ENCODE measurements at regions not wholly inside any gene's neighbourhood (a gene's known extent, or its start where the extent isn't known, plus 50 kb on each side); places are given as distances from the start of the nearest gene placed in this dataset.

GRCh38 chr13:103514188-103514587 lies 448.0 kb upstream of the SLC10A2 start:
- H3K9ac ChIP-seq (replicated peaks in 1 of 4; ENCODE audit: extremely low read depth in 1 of 4, low read depth in 3 of 4, low read length in 3 of 4): no peak overlapping the region
- H4K91ac ChIP-seq (replicated peaks; ENCODE audit: insufficient read length, low read length): no peak overlapping the region
- no peak overlapping the region for H2AK5ac ChIP-seq (ENCODE audit: low read depth, low read length)
- no peak overlapping the region for H3K27ac ChIP-seq (ENCODE audit: low read depth, low read length)
- no peaks in the 10 kb centered on the region for H4K20me1 ChIP-seq (replicated peaks in 1 of 2; ENCODE audit: control insufficient read depth in 1 of 2, insufficient read depth in 2 of 2, low read length in 2 of 2)
- H2BK20ac ChIP-seq (ENCODE audit: low read length): no peak overlapping the region
- H3K56ac ChIP-seq (replicated peaks; ENCODE audit: insufficient read length, low read depth, low read length): no peak overlapping the region
- H3K9me3 ChIP-seq (ENCODE audit: insufficient read depth in 2 of 2, low read depth in 1 of 2, low read length in 1 of 2): no peaks in the 10 kb centered on the region
- WGBS, 2 experiments (ENCODE audit: extremely low coverage in 1 of 2, insufficient coverage in 1 of 2, insufficient read length in 1 of 2, insufficient replicate concordance in 2 of 2, low coverage in 1 of 2, low lambda C conversion rate in 2 of 2, missing lambda C conversion rate in 1 of 2): 86% methylated on average over 1 of the region's 1 CpG; no CpG with 5 or more reads in 1 of the 2 experiments
- no peaks in the 10 kb centered on the region for H3K27me3 ChIP-seq (replicated peaks in 1 of 4; ENCODE audit: control insufficient read depth in 3 of 4, extremely low read depth in 1 of 4, insufficient read depth in 3 of 4, low read length in 3 of 4)
- DNase-seq (ENCODE audit: low read depth in 1 of 2, low spot score in 2 of 2) (no peak), FAIRE-seq (no peak)
- no peak overlapping the region for H4K8ac ChIP-seq (ENCODE audit: extremely low read depth, insufficient read depth, low read length)
- H3K23ac ChIP-seq (ENCODE audit: insufficient read length): no peak overlapping the region
- ChIA-PET CTCF (ENCODE audit: partially characterized antibody) (no interaction called here), POLR2A (ENCODE audit: partially characterized antibody) (no interaction called here)
- no peak overlapping the region for H2AFZ ChIP-seq (ENCODE audit: low read length)
- H2BK15ac ChIP-seq (ENCODE audit: low read length): no peak overlapping the region
- no peak overlapping the region for H3K14ac ChIP-seq (ENCODE audit: insufficient read length)
- H2BK5ac ChIP-seq (ENCODE audit: low read depth, low read length): no peak overlapping the region
- no peaks in the 10 kb centered on the region for H3K79me2 ChIP-seq (ENCODE audit: control insufficient read depth in 1 of 2, insufficient read depth in 2 of 2, low read length in 2 of 2)
- peaks cover 0 to 2% (median 0%) of the 10 kb centered on the region in 4 experiments; a peak in 2 of 7 replicates for H3K4me1 ChIP-seq (replicated peaks in 1 of 4; ENCODE audit: control insufficient read depth in 3 of 4, insufficient read depth in 4 of 4, low read length in 3 of 4)
- no peak overlapping the region for H2BK12ac ChIP-seq (ENCODE audit: low read depth, low read length)
- no peaks in the 10 kb centered on the region; the same call in 1 of the 2 replicates for H3K23me2 ChIP-seq (ENCODE audit: low read depth, low read length)
- no peak overlapping the region for H2BK120ac ChIP-seq (replicated peaks; ENCODE audit: low read depth, low read length)
- no peaks in the 10 kb centered on the region for H3K79me1 ChIP-seq (ENCODE audit: low read depth, low read length)
- no peaks in the 10 kb centered on the region for H3K36me3 ChIP-seq (ENCODE audit: control insufficient read depth in 2 of 4, insufficient read depth in 4 of 4, low read length in 3 of 4)
- H4K5ac ChIP-seq (ENCODE audit: insufficient read length, low read depth, low read length): no peak overlapping the region
- no peak overlapping the region for H3K4me3 ChIP-seq (ENCODE audit: extremely low read depth in 1 of 4, insufficient read depth in 2 of 4, low read depth in 3 of 4, low read length in 4 of 4)
- H3K18ac ChIP-seq (ENCODE audit: extremely low read depth, low read length): no peak overlapping the region
- no peak overlapping the region for H3K4me2 ChIP-seq (ENCODE audit: insufficient read depth in 1 of 2, low read depth in 2 of 2, low read length in 2 of 2)
- no peak overlapping the region for H3K4ac ChIP-seq (replicated peaks; ENCODE audit: insufficient read length, low read depth, low read length)
- TF ChIP-seq CHD1 (IDR thresholded peaks at IDR 0.05; ENCODE audit: low read depth, low read length): no peak
- no peak for TF ChIP-seq TEAD4 (IDR thresholded peaks at IDR 0.05; ENCODE audit: low read depth, low read length)
- no peak for TF ChIP-seq HDAC6 (IDR thresholded peaks at IDR 0.05; ENCODE audit: low read depth, low read length)
- no peak for TF ChIP-seq MAFK (IDR thresholded peaks at IDR 0.05; ENCODE audit: low read depth, low read length)
- TF ChIP-seq RAD21 (IDR thresholded peaks at IDR 0.05 in 1 of 2, conservative IDR thresholded peaks at IDR 0.05 in 1 of 2; ENCODE audit: low read depth in 2 of 2, low read length in 2 of 2): no peak
- no peak for TF ChIP-seq GABPA (IDR thresholded peaks at IDR 0.05; ENCODE audit: borderline replicate concordance, insufficient read depth, low read length)
- TF ChIP-seq JUND (IDR thresholded peaks at IDR 0.05; ENCODE audit: low read length): no peak
- no peak for TF ChIP-seq EZH2 (IDR thresholded peaks at IDR 0.05; ENCODE audit: low read depth, low read length, severe bottlenecking)
- TF ChIP-seq POLR2AphosphoS5 (IDR thresholded peaks at IDR 0.05; ENCODE audit: low read depth, low read length): no peak
- no peak for TF ChIP-seq POLR2A (IDR thresholded peaks at IDR 0.05; ENCODE audit: control extremely low read depth in 1 of 2, low read depth in 2 of 2, low read length in 2 of 2)
- no peak for TF ChIP-seq NANOG (IDR thresholded peaks at IDR 0.05; ENCODE audit: insufficient read depth, low read depth, low read length, poor library complexity, severe bottlenecking)
- no peak for TF ChIP-seq TAF1 (IDR thresholded peaks at IDR 0.05; ENCODE audit: low read depth, low read length)
- no peak for TF ChIP-seq CREB1 (IDR thresholded peaks at IDR 0.05)
- no peak for TF ChIP-seq JUN (IDR thresholded peaks at IDR 0.05; ENCODE audit: low read depth, low read length)
